HEK293T (cell line): ENCODE measurements at regions not wholly inside any gene's neighbourhood (a gene's known extent, or its start where the extent isn't known, plus 50 kb on each side); places are given as distances from the start of the nearest gene placed in this dataset.

Experiments
- BHLHE40 ChIP-seq: fragments of 450-650 bp; IDR thresholded peaks from 2 replicates; pipeline ENCODE4 v1.6.1; 2016; ENCODE audit warnings: mild to moderate bottlenecking, moderate library complexity, borderline replicate concordance
- ELF4 ChIP-seq: fragments of 450-650 bp; IDR thresholded peaks from 2 replicates; pipeline ENCODE4 v1.6.1; 2017; ENCODE audit warnings: antibody characterized with exemption
- LEF1 ChIP-seq: fragments of 450-650 bp; IDR thresholded peaks from 2 replicates; pipeline ENCODE4 v1.6.1; 2017; ENCODE audit warnings: mild to moderate bottlenecking, borderline replicate concordance
- SP1 ChIP-seq: fragments of 450-650 bp; IDR thresholded peaks from 2 replicates; pipeline ENCODE4 v1.6.1; 2017
- ZNF384 ChIP-seq: fragments of 450-650 bp; IDR thresholded peaks from 2 replicates; pipeline ENCODE4 v1.6.1; 2016

DNA sequence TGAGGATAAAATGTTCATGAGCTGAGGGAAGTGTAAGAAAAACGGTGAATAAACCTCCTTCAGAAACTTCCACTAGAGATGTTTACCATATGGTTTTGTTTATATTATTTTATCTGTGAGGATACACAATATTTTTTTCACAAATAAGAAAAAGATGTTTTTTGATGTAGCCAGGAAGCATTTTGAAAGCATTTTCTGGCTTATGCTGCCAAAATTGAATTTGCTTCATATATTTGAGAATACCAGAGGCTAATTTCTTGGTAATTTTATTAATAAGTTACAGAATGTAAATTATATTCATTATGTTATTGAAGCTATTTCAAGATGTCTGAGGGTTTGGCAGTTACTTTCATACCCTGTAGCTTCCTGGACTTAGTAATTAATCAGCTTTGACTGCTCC, 686.6 kb downstream of the LUZP2 start:
- TF ChIP-seq ZNF384, result no peak
- TF ChIP-seq SP1, result no peak
- TF ChIP-seq ELF4, result no peak
- TF ChIP-seq LEF1, result no peak
- TF ChIP-seq BHLHE40, result no peak
